ENCODE measurements at regions not wholly inside any gene's neighbourhood (a gene's known extent, or its start where the extent isn't known, plus 50 kb on each side); places are given as distances from the start of the nearest gene placed in this dataset.
"Not testable (repeated sequence)": the region's sequence is repeated elsewhere in the genome, so short reads cannot be mapped to it uniquely, and the experiment has no call there.

GRCh38 chr1:99502400-99502799 lies 143.5 kb upstream of the PALMD start:
- H3K79me2 ChIP-seq (ENCODE audit: insufficient read depth, low read length): no peaks in the 10 kb centered on the region
- H3K4me1 ChIP-seq (ENCODE audit: insufficient read depth, low read length): no peaks in the 10 kb centered on the region
- no peak overlapping the region for H3K27ac ChIP-seq (ENCODE audit: low read depth, low read length)
- no peak overlapping the region for H3K4me3 ChIP-seq (ENCODE audit: insufficient read depth, low read length)
- H3K36me3 ChIP-seq (ENCODE audit: insufficient read depth, low read length): no peaks in the 10 kb centered on the region
- H4K20me1 ChIP-seq (ENCODE audit: insufficient read depth, low read length): no peaks in the 10 kb centered on the region
- H3K27me3 ChIP-seq (ENCODE audit: insufficient read depth, low read length): no peaks in the 10 kb centered on the region
- TF ChIP-seq, protein P1, sequence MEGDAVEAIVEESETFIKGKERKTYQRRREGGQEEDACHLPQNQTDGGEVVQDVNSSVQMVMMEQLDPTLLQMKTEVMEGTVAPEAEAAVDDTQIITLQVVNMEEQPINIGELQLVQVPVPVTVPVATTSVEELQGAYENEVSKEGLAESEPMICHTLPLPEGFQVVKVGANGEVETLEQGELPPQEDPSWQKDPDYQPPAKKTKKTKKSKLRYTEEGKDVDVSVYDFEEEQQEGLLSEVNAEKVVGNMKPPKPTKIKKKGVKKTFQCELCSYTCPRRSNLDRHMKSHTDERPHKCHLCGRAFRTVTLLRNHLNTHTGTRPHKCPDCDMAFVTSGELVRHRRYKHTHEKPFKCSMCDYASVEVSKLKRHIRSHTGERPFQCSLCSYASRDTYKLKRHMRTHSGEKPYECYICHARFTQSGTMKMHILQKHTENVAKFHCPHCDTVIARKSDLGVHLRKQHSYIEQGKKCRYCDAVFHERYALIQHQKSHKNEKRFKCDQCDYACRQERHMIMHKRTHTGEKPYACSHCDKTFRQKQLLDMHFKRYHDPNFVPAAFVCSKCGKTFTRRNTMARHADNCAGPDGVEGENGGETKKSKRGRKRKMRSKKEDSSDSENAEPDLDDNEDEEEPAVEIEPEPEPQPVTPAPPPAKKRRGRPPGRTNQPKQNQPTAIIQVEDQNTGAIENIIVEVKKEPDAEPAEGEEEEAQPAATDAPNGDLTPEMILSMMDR (IDR thresholded peaks at IDR 0.05; ENCODE audit: extremely low read depth, low read depth, low read length): no peak
- H2AFZ ChIP-seq (ENCODE audit: low read length): no peak overlapping the region
- DNase-seq (ENCODE audit: insufficient read length, low spot score, missing footprints): no peak
- H3K9me3 ChIP-seq (ENCODE audit: low read depth, low read length): no peaks in the 10 kb centered on the region
- H3K4me2 ChIP-seq (ENCODE audit: insufficient read depth, low read length): no peak overlapping the region

GRCh38 chr1:99503276-99503747 lies 142.6 kb upstream of the PALMD start:
- no peak overlapping the region for H3K27ac ChIP-seq (ENCODE audit: low read depth, low read length)
- no peaks in the 10 kb centered on the region for H3K9me3 ChIP-seq (ENCODE audit: low read depth, low read length)
- H3K27me3 ChIP-seq (ENCODE audit: insufficient read depth, low read length): no peaks in the 10 kb centered on the region
- H3K79me2 ChIP-seq (ENCODE audit: insufficient read depth, low read length): no peaks in the 10 kb centered on the region
- TF ChIP-seq, protein P1 (IDR thresholded peaks at IDR 0.05; ENCODE audit: extremely low read depth, low read depth, low read length): no peak
- H3K4me3 ChIP-seq (ENCODE audit: insufficient read depth, low read length): no peak overlapping the region
- H3K4me2 ChIP-seq (ENCODE audit: insufficient read depth, low read length): no peak overlapping the region
- H2AFZ ChIP-seq (ENCODE audit: low read length): peak overlapping the region; percentile 68
- no peaks in the 10 kb centered on the region for H3K36me3 ChIP-seq (ENCODE audit: insufficient read depth, low read length)
- no peaks in the 10 kb centered on the region for H4K20me1 ChIP-seq (ENCODE audit: insufficient read depth, low read length)
- no peaks in the 10 kb centered on the region for H3K4me1 ChIP-seq (ENCODE audit: insufficient read depth, low read length)
- DNase-seq (ENCODE audit: insufficient read length, low spot score, missing footprints): no peak

DNA sequence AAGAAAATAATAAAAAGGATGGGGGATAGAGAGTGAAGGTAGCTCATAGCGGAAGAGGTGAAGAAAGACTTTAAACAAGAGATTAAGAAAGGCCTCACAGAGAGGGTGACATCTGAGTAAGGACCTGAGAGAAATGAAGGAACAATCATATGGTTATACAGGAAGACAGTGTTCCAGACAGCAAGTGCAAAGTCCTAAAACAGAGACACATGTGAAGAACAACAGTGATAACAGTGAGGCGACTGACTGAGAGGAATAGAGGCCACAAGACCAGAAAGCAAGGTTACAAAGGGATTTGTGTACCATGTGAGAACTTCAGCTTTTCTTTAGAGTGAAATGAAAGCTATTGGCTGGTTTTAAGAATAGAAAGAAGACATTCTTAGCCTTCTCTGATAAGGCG lies 141.6 kb upstream of the PALMD start:
- H3K9me3 ChIP-seq (ENCODE audit: low read depth, low read length): no peaks in the 10 kb centered on the region
- H3K4me3 ChIP-seq (ENCODE audit: insufficient read depth, low read length): no peak overlapping the region
- TF ChIP-seq, protein P1 (IDR thresholded peaks at IDR 0.05; ENCODE audit: extremely low read depth, low read depth, low read length): no peak
- no peaks in the 10 kb centered on the region for H3K27me3 ChIP-seq (ENCODE audit: insufficient read depth, low read length)
- H3K36me3 ChIP-seq (ENCODE audit: insufficient read depth, low read length): no peaks in the 10 kb centered on the region
- H3K4me1 ChIP-seq (ENCODE audit: insufficient read depth, low read length): no peaks in the 10 kb centered on the region
- H3K27ac ChIP-seq (ENCODE audit: low read depth, low read length): no peak overlapping the region
- no peak overlapping the region for H3K4me2 ChIP-seq (ENCODE audit: insufficient read depth, low read length)
- H4K20me1 ChIP-seq (ENCODE audit: insufficient read depth, low read length): no peaks in the 10 kb centered on the region
- H2AFZ ChIP-seq (ENCODE audit: low read length): peak overlapping the region; percentile 49
- DNase-seq (ENCODE audit: insufficient read length, low spot score, missing footprints): no peak
- H3K79me2 ChIP-seq (ENCODE audit: insufficient read depth, low read length): no peaks in the 10 kb centered on the region

DNA sequence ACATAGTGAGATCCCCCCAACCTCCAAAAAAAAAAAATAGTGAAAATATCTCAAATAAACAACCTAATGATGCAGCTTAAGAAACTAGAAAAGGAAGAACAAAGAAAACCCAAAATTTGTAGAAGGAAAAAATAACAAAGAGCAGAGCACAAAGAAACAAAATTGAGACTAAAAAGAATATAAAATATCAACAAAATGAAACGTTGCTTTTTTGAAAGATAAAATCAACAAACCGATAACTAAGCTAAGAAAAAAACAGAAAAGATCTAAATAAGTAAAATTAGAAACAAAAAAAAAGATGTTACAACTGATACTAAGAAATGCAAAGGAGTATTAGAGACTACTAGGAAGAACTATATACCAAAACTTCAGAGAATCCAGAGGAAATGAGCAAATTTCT lies 139.3 kb upstream of the PALMD start:
- no peaks in the 10 kb centered on the region for H3K27me3 ChIP-seq (ENCODE audit: insufficient read depth, low read length)
- no peak overlapping the region for H3K27ac ChIP-seq (ENCODE audit: low read depth, low read length)
- no peaks in the 10 kb centered on the region for H3K9me3 ChIP-seq (ENCODE audit: low read depth, low read length)
- H3K79me2 ChIP-seq (ENCODE audit: insufficient read depth, low read length): no peaks in the 10 kb centered on the region
- no peaks in the 10 kb centered on the region for H3K4me1 ChIP-seq (ENCODE audit: insufficient read depth, low read length)
- no peak for DNase-seq (ENCODE audit: insufficient read length, low spot score, missing footprints)
- H2AFZ ChIP-seq (ENCODE audit: low read length): no peak overlapping the region
- no peaks in the 10 kb centered on the region for H4K20me1 ChIP-seq (ENCODE audit: insufficient read depth, low read length)
- H3K36me3 ChIP-seq (ENCODE audit: insufficient read depth, low read length): no peaks in the 10 kb centered on the region
- no peak overlapping the region for H3K4me3 ChIP-seq (ENCODE audit: insufficient read depth, low read length)
- TF ChIP-seq, protein P1 (IDR thresholded peaks at IDR 0.05; ENCODE audit: extremely low read depth, low read depth, low read length): no peak
- no peak overlapping the region for H3K4me2 ChIP-seq (ENCODE audit: insufficient read depth, low read length)

DNA sequence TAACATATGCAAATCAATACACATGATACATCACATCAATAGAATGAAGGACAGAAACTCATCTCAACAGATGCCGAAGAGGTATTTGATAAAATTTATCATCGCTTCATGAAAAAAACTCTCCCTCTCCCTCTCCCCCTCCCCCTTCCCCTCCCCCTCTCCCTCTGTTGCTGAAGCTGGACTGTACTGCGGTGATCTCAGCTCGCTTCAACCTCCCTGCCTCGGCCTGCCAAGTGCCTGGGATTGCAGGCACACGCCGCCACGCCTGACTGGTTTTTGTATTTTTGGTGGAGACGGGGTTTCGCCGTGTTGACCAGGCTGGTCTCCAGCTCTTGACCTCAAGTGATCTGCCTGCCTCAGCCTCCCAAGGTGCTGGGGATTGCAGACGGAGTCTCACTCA lies 138.5 kb upstream of the PALMD start:
- not testable (repeated sequence) for DNase-seq (ENCODE audit: insufficient read length, low spot score, missing footprints); H3K4me1 ChIP-seq (ENCODE audit: insufficient read depth, low read length); H3K27me3 ChIP-seq (ENCODE audit: insufficient read depth, low read length); H3K36me3 ChIP-seq (ENCODE audit: insufficient read depth, low read length); H4K20me1 ChIP-seq (ENCODE audit: insufficient read depth, low read length); H3K9me3 ChIP-seq (ENCODE audit: low read depth, low read length); H3K79me2 ChIP-seq (ENCODE audit: insufficient read depth, low read length); H2AFZ ChIP-seq (ENCODE audit: low read length); H3K27ac ChIP-seq (ENCODE audit: low read depth, low read length); H3K4me2 ChIP-seq (ENCODE audit: insufficient read depth, low read length); H3K4me3 ChIP-seq (ENCODE audit: insufficient read depth, low read length)
